HEK293 (cell line): ENCODE measurements at regions not wholly inside any gene's neighbourhood (a gene's known extent, or its start where the extent isn't known, plus 50 kb on each side); places are given as distances from the start of the nearest gene placed in this dataset.

Source experiments
- CTCF ChIA-PET: fragments of 350-600 bp; formaldehyde crosslinking; extraction: SDS; loops from one replicate; lab custom pipeline; 2021; ENCODE audit warnings: antibody characterized with exemption; lab: Yijun Ruan, JAX
- POLR2A ChIA-PET: fragments of 300-600 bp; formaldehyde crosslinking; extraction: SDS; loops from one replicate; lab custom pipeline; 2020; ENCODE audit warnings: antibody characterized with exemption, inconsistent platforms; lab: Yijun Ruan, JAX
- H3K27ac ChIP-seq: fragments of 200-500 bp; sonication (Bioruptor generic); 2 replicates; pipeline ENCODE4 v1.5.1; 2014; ENCODE audit warnings: low read depth, low read length, control low read depth, inconsistent platforms; ENCODE audit errors: extremely low read depth
- H3K36me3 ChIP-seq, 2 experiments: fragments of 200-500 bp in 1 of 2; sonication (Bioruptor generic) in 1 of 2; 1 replicate in 1 of 2; 2 replicates in 1 of 2; pipeline ENCODE4 v1.5.1; 2014 to 2017; ENCODE audit warnings: inconsistent platforms in 2 of 2, low read length in 2 of 2; ENCODE audit not compliant: control insufficient read depth in 2 of 2, insufficient read depth in 1 of 2
- H3K4me1 ChIP-seq: fragments of 200-500 bp; sonication (Bioruptor generic); 2 replicates; pipeline ENCODE4 v1.5.1; 2014; ENCODE audit warnings: mild to moderate bottlenecking, low read length, inconsistent platforms; ENCODE audit not compliant: control insufficient read depth, insufficient read depth
- H3K4me3 ChIP-seq: 2 replicates; pipeline ENCODE4 v1.5.1; 2011; ENCODE audit warnings: low read depth, mild to moderate bottlenecking, control low read depth, low read length, moderate library complexity
- H3K9me3 ChIP-seq: fragments of 200-500 bp; sonication (Bioruptor generic); 2 replicates; pipeline ENCODE4 v1.5.1; 2014; ENCODE audit warnings: low read depth, low read length, inconsistent platforms; ENCODE audit not compliant: control insufficient read depth, insufficient read depth
- GFI1B ChIP-seq: fragments of 450-650 bp; formaldehyde crosslinking; IDR thresholded peaks from 2 replicates; pipeline ENCODE4 v1.5.1; 2016; ENCODE audit warnings: missing biosample characterization, missing genetic modification characterization
- PRDM10 ChIP-seq: fragments of 450-650 bp; formaldehyde crosslinking; IDR thresholded peaks from 2 replicates; pipeline ENCODE4 v1.5.1; 2016; ENCODE audit warnings: missing biosample characterization, missing genetic modification characterization
- PRDM4 ChIP-seq: fragments of 450-650 bp; formaldehyde crosslinking; IDR thresholded peaks from 2 replicates; pipeline ENCODE4 v1.5.1; 2017; ENCODE audit warnings: missing biosample characterization, missing genetic modification characterization
- WT1 ChIP-seq: fragments of 450-650 bp; formaldehyde crosslinking; IDR thresholded peaks from 2 replicates; pipeline ENCODE4 v1.5.1; 2016; ENCODE audit warnings: missing biosample characterization, missing genetic modification characterization
- YY1 ChIP-seq: fragments of 450-650 bp; formaldehyde crosslinking; IDR thresholded peaks from 2 replicates; pipeline ENCODE4 v1.5.1; 2018; ENCODE audit warnings: missing biosample characterization, missing genetic modification characterization
- YY2 ChIP-seq: fragments of 450-650 bp; formaldehyde crosslinking; IDR thresholded peaks from 2 replicates; pipeline ENCODE4 v1.5.1; 2016; ENCODE audit warnings: missing biosample characterization, missing genetic modification characterization
- ZBTB20 ChIP-seq: fragments of 450-650 bp; formaldehyde crosslinking; IDR thresholded peaks from 2 replicates; pipeline ENCODE4 v1.5.1; 2016; ENCODE audit warnings: missing biosample characterization, missing genetic modification characterization
- ZNF133 ChIP-seq: fragments of 450-650 bp; formaldehyde crosslinking; IDR thresholded peaks from 2 replicates; pipeline ENCODE4 v1.5.1; 2016; ENCODE audit warnings: missing biosample characterization, missing genetic modification characterization
- ZNF175 ChIP-seq: fragments of 450-650 bp; formaldehyde crosslinking; IDR thresholded peaks from 2 replicates; pipeline ENCODE4 v1.5.1; 2016; ENCODE audit warnings: missing biosample characterization, missing genetic modification characterization
- ZNF266 ChIP-seq: fragments of 450-650 bp; formaldehyde crosslinking; IDR thresholded peaks from 2 replicates; pipeline ENCODE4 v1.5.1; 2016; ENCODE audit warnings: missing biosample characterization, missing genetic modification characterization, low read depth
- ZNF398 ChIP-seq: fragments of 450-650 bp; formaldehyde crosslinking; IDR thresholded peaks from 2 replicates; pipeline ENCODE4 v1.5.1; 2017; ENCODE audit warnings: missing biosample characterization, missing genetic modification characterization
- ZNF48 ChIP-seq: fragments of 450-650 bp; formaldehyde crosslinking; IDR thresholded peaks from 2 replicates; pipeline ENCODE4 v1.5.1; 2016; ENCODE audit warnings: missing biosample characterization, missing genetic modification characterization
- ZNF488 ChIP-seq: fragments of 450-650 bp; formaldehyde crosslinking; IDR thresholded peaks from 2 replicates; pipeline ENCODE4 v1.5.1; 2016; ENCODE audit warnings: missing biosample characterization, missing genetic modification characterization
- ZNF501 ChIP-seq: fragments of 450-650 bp; formaldehyde crosslinking; IDR thresholded peaks from 2 replicates; pipeline ENCODE4 v1.5.1; 2016; ENCODE audit warnings: missing biosample characterization, missing genetic modification characterization
- ZNF560 ChIP-seq: fragments of 450-650 bp; formaldehyde crosslinking; IDR thresholded peaks from 2 replicates; pipeline ENCODE4 v1.5.1; 2017; ENCODE audit warnings: missing biosample characterization, missing genetic modification characterization, borderline replicate concordance
- ZNF621 ChIP-seq: fragments of 450-650 bp; formaldehyde crosslinking; IDR thresholded peaks from 2 replicates; pipeline ENCODE4 v1.5.1; 2017; ENCODE audit warnings: missing biosample characterization, missing genetic modification characterization
- ZNF639 ChIP-seq: fragments of 450-650 bp; formaldehyde crosslinking; IDR thresholded peaks from 2 replicates; pipeline ENCODE4 v1.5.1; 2016; ENCODE audit warnings: missing biosample characterization, missing genetic modification characterization
- ZSCAN4 ChIP-seq: fragments of 450-650 bp; formaldehyde crosslinking; IDR thresholded peaks from 2 replicates; pipeline ENCODE4 v1.5.1; 2017; ENCODE audit warnings: missing biosample characterization, missing genetic modification characterization
- TF ChIP-seq, protein P1 (sequence below): fragments of 450-650 bp; formaldehyde crosslinking; IDR thresholded peaks from 2 replicates; pipeline ENCODE4 v1.5.1; 2016; ENCODE audit warnings: missing biosample characterization, missing genetic modification characterization
- TF ChIP-seq, protein P2 (sequence below): fragments of 450-650 bp; formaldehyde crosslinking; IDR thresholded peaks from 2 replicates; pipeline ENCODE4 v1.5.1; 2016; ENCODE audit warnings: missing biosample characterization, missing genetic modification characterization

DNA sequence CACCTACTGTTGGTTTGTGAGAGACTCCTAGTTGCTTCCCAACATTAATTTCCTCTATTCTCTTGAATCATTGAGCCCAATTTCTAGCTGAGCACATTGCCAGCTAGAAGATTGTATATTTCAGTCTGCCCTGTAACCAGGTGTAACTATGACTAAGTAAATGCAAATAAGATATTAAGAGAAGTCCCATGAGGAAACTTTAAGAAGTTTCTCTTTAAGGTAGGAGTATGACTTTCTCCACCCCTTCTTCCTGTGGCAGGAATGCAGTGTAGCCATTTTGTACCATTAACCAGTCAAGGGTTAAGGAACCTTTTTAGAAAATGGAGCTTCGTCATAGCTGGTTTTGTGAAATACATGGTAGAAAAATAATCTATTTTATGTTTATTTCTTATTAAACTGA, 534.2 kb upstream of the RGS18 start (continued):
- no peak for TF ChIP-seq PRDM10 (tag by site-specific recombination)
- no peak for TF ChIP-seq ZNF488 (tag by site-specific recombination)
- TF ChIP-seq ZNF266 (tag by site-specific recombination): no peak
- TF ChIP-seq YY2 (tag by site-specific recombination): no peak
- TF ChIP-seq, protein P1, sequence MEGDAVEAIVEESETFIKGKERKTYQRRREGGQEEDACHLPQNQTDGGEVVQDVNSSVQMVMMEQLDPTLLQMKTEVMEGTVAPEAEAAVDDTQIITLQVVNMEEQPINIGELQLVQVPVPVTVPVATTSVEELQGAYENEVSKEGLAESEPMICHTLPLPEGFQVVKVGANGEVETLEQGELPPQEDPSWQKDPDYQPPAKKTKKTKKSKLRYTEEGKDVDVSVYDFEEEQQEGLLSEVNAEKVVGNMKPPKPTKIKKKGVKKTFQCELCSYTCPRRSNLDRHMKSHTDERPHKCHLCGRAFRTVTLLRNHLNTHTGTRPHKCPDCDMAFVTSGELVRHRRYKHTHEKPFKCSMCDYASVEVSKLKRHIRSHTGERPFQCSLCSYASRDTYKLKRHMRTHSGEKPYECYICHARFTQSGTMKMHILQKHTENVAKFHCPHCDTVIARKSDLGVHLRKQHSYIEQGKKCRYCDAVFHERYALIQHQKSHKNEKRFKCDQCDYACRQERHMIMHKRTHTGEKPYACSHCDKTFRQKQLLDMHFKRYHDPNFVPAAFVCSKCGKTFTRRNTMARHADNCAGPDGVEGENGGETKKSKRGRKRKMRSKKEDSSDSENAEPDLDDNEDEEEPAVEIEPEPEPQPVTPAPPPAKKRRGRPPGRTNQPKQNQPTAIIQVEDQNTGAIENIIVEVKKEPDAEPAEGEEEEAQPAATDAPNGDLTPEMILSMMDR (tag by site-specific recombination): no peak
- no peak for TF ChIP-seq WT1
- TF ChIP-seq PRDM4: no peak
- TF ChIP-seq GFI1B: no peak
- TF ChIP-seq ZNF175 (tag by site-specific recombination): no peak
- TF ChIP-seq ZNF133: no peak

DNA sequence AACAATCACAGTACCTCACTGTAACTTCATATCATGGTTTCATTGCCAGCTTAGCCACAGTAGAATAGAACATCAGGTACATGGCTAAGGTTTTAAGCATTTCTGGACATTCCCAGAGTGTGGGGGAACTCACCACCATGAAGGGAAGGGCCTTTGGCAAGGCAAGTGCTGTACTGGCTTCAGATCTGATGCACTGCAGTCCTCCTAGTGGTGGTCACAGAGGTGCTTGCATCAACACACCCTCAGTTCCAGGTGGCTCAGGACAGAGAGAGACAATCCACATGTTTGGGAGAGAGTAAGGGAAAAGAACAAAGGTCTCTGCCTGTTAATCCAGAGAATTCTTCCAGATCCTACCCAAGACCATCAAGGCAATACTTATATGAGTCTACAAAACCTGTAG, 528.4 kb upstream of the RGS18 start:
- no peak overlapping the region for H3K4me3 ChIP-seq
- no peaks in the 10 kb centered on the region for H3K36me3 ChIP-seq
- ChIA-PET CTCF (no interaction called here), POLR2A (no interaction called here)
- H3K9me3 ChIP-seq: no peaks in the 10 kb centered on the region
- H3K4me1 ChIP-seq: no peaks in the 10 kb centered on the region
- no peak overlapping the region for H3K27ac ChIP-seq
- TF ChIP-seq ZBTB20 (tag by site-specific recombination): no peak
- TF ChIP-seq YY1 (tag by site-specific recombination): no peak
- TF ChIP-seq ZSCAN4 (tag by site-specific recombination): no peak
- TF ChIP-seq ZNF560 (tag by site-specific recombination): no peak
- TF ChIP-seq ZNF639 (tag by site-specific recombination): no peak
- TF ChIP-seq ZNF398 (tag by site-specific recombination): no peak
- TF ChIP-seq ZNF501: no peak
- TF ChIP-seq ZNF621 (tag by site-specific recombination): no peak
- no peak for TF ChIP-seq GFI1B
- TF ChIP-seq, protein P2, sequence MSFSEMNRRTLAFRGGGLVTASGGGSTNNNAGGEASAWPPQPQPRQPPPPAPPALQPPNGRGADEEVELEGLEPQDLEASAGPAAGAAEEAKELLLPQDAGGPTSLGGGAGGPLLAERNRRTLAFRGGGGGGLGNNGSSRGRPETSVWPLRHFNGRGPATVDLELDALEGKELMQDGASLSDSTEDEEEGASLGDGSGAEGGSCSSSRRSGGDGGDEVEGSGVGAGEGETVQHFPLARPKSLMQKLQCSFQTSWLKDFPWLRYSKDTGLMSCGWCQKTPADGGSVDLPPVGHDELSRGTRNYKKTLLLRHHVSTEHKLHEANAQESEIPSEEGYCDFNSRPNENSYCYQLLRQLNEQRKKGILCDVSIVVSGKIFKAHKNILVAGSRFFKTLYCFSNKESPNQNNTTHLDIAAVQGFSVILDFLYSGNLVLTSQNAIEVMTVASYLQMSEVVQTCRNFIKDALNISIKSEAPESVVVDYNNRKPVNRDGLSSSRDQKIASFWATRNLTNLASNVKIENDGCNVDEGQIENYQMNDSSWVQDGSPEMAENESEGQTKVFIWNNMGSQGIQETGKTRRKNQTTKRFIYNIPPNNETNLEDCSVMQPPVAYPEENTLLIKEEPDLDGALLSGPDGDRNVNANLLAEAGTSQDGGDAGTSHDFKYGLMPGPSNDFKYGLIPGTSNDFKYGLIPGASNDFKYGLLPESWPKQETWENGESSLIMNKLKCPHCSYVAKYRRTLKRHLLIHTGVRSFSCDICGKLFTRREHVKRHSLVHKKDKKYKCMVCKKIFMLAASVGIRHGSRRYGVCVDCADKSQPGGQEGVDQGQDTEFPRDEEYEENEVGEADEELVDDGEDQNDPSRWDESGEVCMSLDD (tag by site-specific recombination): no peak
- TF ChIP-seq ZNF48 (tag by site-specific recombination): no peak
